Esophagus squamous epithelium (tissue), 4 donors: ENCODE measurements at regions not wholly inside any gene's neighbourhood (a gene's known extent, or its start where the extent isn't known, plus 50 kb on each side); places are given as distances from the start of the nearest gene placed in this dataset.

Source experiments
- CTCF ChIP-seq, 6 experiments: fragments of 450-650 bp in 4 of 6; fragments of 200-600 bp in 2 of 6; sonication (generic) in 2 of 6; IDR thresholded peaks; one replicate each; pipeline ENCODE4 v1.5.1; 2016 to 2019; ENCODE audit warnings: antibody characterized with exemption in 6 of 6, mild to moderate bottlenecking in 4 of 6, moderate library complexity in 4 of 6
- POLR2A ChIP-seq, 4 donors: fragments of 450-650 bp; IDR thresholded peaks; one replicate each; pipeline ENCODE4 v1.6.1; 2017; ENCODE audit warnings: antibody characterized with exemption in 4 of 4, mild to moderate bottlenecking in 4 of 4, moderate library complexity in 3 of 4

GRCh38 chr3:132963786-132964185 is 74.4 kb upstream of the TMEM108 start:
- no peak for TF ChIP-seq CTCF (IDR thresholded peaks at IDR 0.05)
- no peak for TF ChIP-seq POLR2A (IDR thresholded peaks at IDR 0.05)
